ENCODE measurements at regions not wholly inside any gene's neighbourhood (a gene's known extent, or its start where the extent isn't known, plus 50 kb on each side); places are given as distances from the start of the nearest gene placed in this dataset.

GRCh38 chr4:12716896-12717295 lies 767.2 kb downstream of the RAB28 start:
- H3K4me3 ChIP-seq (ENCODE audit: low read depth, low read length), result no peak overlapping the region
- TF ChIP-seq, protein P1, sequence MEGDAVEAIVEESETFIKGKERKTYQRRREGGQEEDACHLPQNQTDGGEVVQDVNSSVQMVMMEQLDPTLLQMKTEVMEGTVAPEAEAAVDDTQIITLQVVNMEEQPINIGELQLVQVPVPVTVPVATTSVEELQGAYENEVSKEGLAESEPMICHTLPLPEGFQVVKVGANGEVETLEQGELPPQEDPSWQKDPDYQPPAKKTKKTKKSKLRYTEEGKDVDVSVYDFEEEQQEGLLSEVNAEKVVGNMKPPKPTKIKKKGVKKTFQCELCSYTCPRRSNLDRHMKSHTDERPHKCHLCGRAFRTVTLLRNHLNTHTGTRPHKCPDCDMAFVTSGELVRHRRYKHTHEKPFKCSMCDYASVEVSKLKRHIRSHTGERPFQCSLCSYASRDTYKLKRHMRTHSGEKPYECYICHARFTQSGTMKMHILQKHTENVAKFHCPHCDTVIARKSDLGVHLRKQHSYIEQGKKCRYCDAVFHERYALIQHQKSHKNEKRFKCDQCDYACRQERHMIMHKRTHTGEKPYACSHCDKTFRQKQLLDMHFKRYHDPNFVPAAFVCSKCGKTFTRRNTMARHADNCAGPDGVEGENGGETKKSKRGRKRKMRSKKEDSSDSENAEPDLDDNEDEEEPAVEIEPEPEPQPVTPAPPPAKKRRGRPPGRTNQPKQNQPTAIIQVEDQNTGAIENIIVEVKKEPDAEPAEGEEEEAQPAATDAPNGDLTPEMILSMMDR (IDR thresholded peaks at IDR 0.05; ENCODE audit: insufficient read depth, low read length), result no peak
- no peak for DNase-seq (ENCODE audit: low read depth)

DNA sequence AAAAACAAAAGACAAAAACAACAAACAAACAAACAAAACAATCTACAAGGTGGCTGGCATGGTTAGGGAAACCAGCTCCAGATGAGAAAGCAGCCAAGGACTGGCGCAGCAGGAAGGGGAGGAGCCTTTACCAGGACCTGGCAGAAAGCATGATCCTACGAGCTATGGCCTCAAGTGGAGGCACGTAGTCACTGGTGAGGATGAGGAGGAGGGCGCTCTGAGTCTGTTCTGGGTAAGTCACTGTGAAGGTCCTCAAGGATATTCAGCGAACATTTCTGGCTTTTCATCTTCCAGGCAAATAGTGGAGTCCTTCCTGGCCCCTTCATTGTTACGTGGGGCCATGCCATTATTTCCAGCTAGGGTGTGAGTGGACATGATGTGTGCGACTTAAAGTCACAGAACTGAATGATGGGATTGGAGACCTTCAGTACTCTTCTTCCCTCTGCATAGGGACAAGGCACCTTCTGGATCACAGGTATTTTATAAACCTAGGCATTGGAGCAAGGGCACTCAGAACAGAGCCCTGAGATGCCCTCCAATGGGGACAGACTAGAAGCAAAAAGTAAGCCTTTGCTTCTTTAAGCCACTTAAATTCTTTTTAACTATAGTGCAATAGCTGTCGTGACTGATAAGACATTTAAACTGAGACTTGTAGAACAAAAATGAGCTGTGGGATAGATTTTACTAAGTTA lies 771.3 kb downstream of the RAB28 start:
- TF ChIP-seq, protein P1 (IDR thresholded peaks at IDR 0.05; ENCODE audit: insufficient read depth, low read length), result no peak
- no peak overlapping the region for H3K4me3 ChIP-seq (ENCODE audit: low read depth, low read length)
- no peak for DNase-seq (ENCODE audit: low read depth)

DNA sequence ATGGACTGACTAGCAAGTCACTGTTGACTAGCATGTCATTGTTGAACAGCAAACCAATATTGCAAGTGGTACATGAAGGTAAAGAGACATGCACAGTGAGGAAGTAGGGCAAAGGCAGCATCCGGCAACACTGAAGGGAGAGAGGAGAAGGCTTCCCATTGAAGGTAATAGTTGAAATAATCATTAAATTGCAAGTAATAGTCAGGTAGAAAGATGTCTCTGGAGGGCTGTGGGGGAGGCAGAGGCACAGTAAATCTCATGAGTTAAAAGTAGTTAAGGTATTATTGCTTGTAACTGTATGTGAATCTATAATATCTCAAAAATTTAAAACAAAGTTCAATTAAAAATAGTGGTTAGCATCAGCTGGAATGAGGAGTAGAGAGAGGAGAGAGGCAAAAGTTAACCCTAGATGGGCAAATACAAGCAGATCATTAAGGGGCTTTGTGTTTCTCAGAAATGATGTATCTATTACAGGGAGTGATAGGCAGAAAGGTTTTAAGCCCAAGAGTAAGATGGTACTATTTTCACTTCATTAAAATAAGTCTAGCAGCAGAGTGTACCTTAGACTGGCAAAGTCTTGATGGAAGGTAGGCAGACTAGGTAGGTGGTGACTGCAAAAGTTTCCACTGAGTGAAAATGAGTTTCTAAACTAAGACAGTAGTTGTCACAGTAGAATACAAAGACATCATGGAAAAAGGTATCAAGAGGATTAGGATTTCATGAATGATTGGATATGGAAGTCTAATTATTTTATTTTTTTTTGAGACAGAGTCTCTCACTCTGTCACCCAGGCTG lies 776.6 kb downstream of the RAB28 start:
- TF ChIP-seq, protein P1 (IDR thresholded peaks at IDR 0.05; ENCODE audit: insufficient read depth, low read length), result no peak
- H3K4me3 ChIP-seq (ENCODE audit: low read depth, low read length), result no peak overlapping the region
- DNase-seq (ENCODE audit: low read depth), result no peak

- no peak overlapping the region for H3K4me3 ChIP-seq (ENCODE audit: low read depth, low read length)
- DNase-seq (ENCODE audit: low read depth), result no peak
- TF ChIP-seq, protein P1 (IDR thresholded peaks at IDR 0.05; ENCODE audit: insufficient read depth, low read length), result no peak
These were observed 781.1 kb downstream of the RAB28 start for GRCh38 chr4:12703036-12703435.

GRCh38 chr4:12701384-12701783 lies 782.8 kb downstream of the RAB28 start:
- TF ChIP-seq, protein P1 (IDR thresholded peaks at IDR 0.05; ENCODE audit: insufficient read depth, low read length), result no peak
- no peak overlapping the region for H3K4me3 ChIP-seq (ENCODE audit: low read depth, low read length)
- DNase-seq (ENCODE audit: low read depth), result no peak

GRCh38 chr4:12697970-12698369 lies 786.2 kb downstream of the RAB28 start:
- no peak overlapping the region for H3K4me3 ChIP-seq (ENCODE audit: low read depth, low read length)

More at GRCh38 chr4:12697970-12698369, 786.2 kb downstream of the RAB28 start:
- TF ChIP-seq, protein P1 (IDR thresholded peaks at IDR 0.05; ENCODE audit: insufficient read depth, low read length), result no peak
- no peak for DNase-seq (ENCODE audit: low read depth)
